22Rv1 (cell line): ENCODE measurements at regions not wholly inside any gene's neighbourhood (a gene's known extent, or its start where the extent isn't known, plus 50 kb on each side); places are given as distances from the start of the nearest gene placed in this dataset.

Experiments used
- ZFX ChIP-seq: fragments of 450-650 bp; IDR thresholded peaks from 2 replicates; pipeline ENCODE4 v1.6.1; 2017; ENCODE audit warnings: antibody characterized with exemption, borderline replicate concordance
- TF ChIP-seq, protein P1 (sequence below): fragments of 450-650 bp; IDR thresholded peaks from 2 replicates; pipeline ENCODE4 v1.5.1; 2017; ENCODE audit warnings: mild to moderate bottlenecking

DNA sequence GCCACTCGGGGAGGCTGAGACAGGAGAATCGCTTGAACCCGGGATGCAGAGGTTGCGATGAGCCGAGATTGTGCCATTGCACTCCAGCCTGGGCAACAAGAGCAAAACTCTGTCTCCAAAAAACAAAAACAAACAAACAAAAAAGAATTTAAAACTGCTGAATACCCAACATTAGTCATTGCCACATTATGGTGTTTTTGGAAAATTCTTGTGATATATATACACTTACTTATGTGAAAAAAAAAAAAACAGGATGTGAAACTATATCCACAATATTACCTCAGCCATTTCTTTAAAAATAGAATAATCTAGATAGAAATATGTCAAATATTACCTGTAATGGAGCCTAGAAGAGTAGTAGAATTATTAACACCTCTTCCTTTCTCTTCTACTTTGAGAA, 288.3 kb upstream of the FN1 start:
- TF ChIP-seq, protein P1, sequence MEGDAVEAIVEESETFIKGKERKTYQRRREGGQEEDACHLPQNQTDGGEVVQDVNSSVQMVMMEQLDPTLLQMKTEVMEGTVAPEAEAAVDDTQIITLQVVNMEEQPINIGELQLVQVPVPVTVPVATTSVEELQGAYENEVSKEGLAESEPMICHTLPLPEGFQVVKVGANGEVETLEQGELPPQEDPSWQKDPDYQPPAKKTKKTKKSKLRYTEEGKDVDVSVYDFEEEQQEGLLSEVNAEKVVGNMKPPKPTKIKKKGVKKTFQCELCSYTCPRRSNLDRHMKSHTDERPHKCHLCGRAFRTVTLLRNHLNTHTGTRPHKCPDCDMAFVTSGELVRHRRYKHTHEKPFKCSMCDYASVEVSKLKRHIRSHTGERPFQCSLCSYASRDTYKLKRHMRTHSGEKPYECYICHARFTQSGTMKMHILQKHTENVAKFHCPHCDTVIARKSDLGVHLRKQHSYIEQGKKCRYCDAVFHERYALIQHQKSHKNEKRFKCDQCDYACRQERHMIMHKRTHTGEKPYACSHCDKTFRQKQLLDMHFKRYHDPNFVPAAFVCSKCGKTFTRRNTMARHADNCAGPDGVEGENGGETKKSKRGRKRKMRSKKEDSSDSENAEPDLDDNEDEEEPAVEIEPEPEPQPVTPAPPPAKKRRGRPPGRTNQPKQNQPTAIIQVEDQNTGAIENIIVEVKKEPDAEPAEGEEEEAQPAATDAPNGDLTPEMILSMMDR: no peak
- no peak for TF ChIP-seq ZFX
